Tibial artery (tissue), 4 donors: ENCODE measurements at regions not wholly inside any gene's neighbourhood (a gene's known extent, or its start where the extent isn't known, plus 50 kb on each side); places are given as distances from the start of the nearest gene placed in this dataset.
A peak's percentile ranks its signal among the peaks of the same experiment; 100 is the strongest.

ENCODE experiments used
- DNase-seq, 2 donors: peaks; one replicate each; pipeline ENCODE4 v3.0.0-alpha.2; 2019
- H3K27ac ChIP-seq, 2 donors: fragments of 200-600 bp; sonication (generic) in 1 of 2; 1 replicate in 1 of 2; 2 replicates in 1 of 2; pipeline ENCODE4 v1.5.1; 2018 to 2019; ENCODE audit warnings: mild to moderate bottlenecking in 1 of 2
- H3K27me3 ChIP-seq, 2 donors: fragments of 200-600 bp; sonication (generic) in 1 of 2; one replicate each; pipeline versions ENCODE4 v1.5.1 to v1.6.0; 2016 to 2019
- H3K36me3 ChIP-seq, 3 donors: fragments of 200-600 bp; sonication (generic) in 2 of 3; one replicate each; pipeline ENCODE4 v1.5.1; 2016 to 2019; ENCODE audit warnings: mild to moderate bottlenecking in 2 of 3
- H3K4me1 ChIP-seq, 4 donors: fragments of 200-600 bp; sonication (generic) in 2 of 4; 1 replicate in 3 of 4; 2 replicates in 1 of 4; pipeline ENCODE4 v1.5.1; 2016 to 2019
- H3K4me3 ChIP-seq, 2 donors: fragments of 200-600 bp; sonication (generic) in 1 of 2; 1 replicate in 1 of 2; 2 replicates in 1 of 2; pipeline ENCODE4 v1.5.1; 2018 to 2019; ENCODE audit warnings: mild to moderate bottlenecking in 2 of 2
- H3K9me3 ChIP-seq, 3 donors: fragments of 200-600 bp; sonication (generic) in 1 of 3; one replicate each; pipeline ENCODE4 v1.5.1; 2016 to 2019
- intact Hi-C: fragments of 100-400 bp; cut with DNase I; formaldehyde crosslinking; loops from one replicate; pipeline ENCODE4 v1.15.0; 2023; ENCODE audit warnings: low total_unique reads
- TF ChIP-seq, protein P1 (sequence below), 2 experiments: fragments of 200-600 bp in 1 of 2; fragments of 450-650 bp in 1 of 2; IDR thresholded peaks; one replicate each; pipeline ENCODE4 v1.5.1; 2017 to 2019; ENCODE audit warnings: antibody characterized with exemption in 2 of 2, mild to moderate bottlenecking in 1 of 2, moderate library complexity in 1 of 2

DNA sequence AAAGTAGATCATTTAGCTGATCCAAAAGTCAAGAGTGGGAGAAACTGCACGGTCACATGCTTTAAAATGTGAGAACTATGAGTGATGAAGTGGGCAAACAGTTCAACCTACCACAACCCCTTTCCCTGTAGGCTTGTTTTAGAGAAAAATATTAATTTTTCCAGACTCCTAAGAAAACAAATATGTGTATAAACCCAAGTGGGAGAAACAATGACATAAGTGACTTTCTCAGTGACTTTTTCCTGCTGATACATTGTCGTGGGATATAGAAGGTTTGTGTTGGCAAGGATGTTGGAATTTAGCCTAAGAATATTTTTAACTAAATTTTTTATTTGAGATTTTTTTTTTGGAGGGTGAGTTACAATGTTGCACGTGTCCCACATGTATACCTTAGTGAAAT is 321.7 kb downstream of the FIGN start:
- Histone ChIP-seq H3K4me3 (no peak overlapping the region), H3K4me1 (peaks cover 0 to 7% (median 2%) of the 10 kb centered on the region in 4 donors), H3K36me3 (no peaks in the 10 kb centered on the region), H3K9me3 (no peaks in the 10 kb centered on the region), H3K27ac (no peak overlapping the region), H3K27me3 (no peaks in the 10 kb centered on the region)
- DNase-seq: no peak
- TF ChIP-seq, protein P1, sequence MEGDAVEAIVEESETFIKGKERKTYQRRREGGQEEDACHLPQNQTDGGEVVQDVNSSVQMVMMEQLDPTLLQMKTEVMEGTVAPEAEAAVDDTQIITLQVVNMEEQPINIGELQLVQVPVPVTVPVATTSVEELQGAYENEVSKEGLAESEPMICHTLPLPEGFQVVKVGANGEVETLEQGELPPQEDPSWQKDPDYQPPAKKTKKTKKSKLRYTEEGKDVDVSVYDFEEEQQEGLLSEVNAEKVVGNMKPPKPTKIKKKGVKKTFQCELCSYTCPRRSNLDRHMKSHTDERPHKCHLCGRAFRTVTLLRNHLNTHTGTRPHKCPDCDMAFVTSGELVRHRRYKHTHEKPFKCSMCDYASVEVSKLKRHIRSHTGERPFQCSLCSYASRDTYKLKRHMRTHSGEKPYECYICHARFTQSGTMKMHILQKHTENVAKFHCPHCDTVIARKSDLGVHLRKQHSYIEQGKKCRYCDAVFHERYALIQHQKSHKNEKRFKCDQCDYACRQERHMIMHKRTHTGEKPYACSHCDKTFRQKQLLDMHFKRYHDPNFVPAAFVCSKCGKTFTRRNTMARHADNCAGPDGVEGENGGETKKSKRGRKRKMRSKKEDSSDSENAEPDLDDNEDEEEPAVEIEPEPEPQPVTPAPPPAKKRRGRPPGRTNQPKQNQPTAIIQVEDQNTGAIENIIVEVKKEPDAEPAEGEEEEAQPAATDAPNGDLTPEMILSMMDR (IDR thresholded peaks at IDR 0.05): no peak
- intact Hi-C loops: no loop called here

DNA sequence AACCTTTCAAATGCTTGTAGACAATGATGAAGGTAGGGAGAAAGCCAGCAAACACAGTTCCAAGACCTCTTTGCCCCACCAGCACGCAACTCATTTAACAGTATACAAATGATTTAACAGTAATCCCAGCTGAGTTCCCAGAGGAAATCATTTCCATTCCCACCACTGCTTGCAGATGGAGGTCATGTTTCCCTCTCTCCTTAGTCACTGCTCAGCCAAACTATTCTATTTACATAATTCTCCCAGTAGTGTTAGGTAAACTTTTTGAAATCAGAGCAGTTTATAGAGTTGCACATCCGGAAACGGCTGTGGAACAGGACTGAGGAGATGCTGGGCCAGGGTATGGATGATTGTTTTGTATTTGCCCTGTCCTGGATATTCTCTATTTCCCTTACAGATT is 328.5 kb downstream of the FIGN start:
- no peak for DNase-seq
- Histone ChIP-seq H3K36me3 (no peaks in the 10 kb centered on the region), H3K27ac (no peak overlapping the region), H3K9me3 (no peaks in the 10 kb centered on the region), H3K4me1 (no peaks in the 10 kb centered on the region), H3K4me3 (no peak overlapping the region), H3K27me3 (no peaks in the 10 kb centered on the region)
- TF ChIP-seq, protein P1 (IDR thresholded peaks at IDR 0.05): no peak
- intact Hi-C loops: no loop called here

DNA sequence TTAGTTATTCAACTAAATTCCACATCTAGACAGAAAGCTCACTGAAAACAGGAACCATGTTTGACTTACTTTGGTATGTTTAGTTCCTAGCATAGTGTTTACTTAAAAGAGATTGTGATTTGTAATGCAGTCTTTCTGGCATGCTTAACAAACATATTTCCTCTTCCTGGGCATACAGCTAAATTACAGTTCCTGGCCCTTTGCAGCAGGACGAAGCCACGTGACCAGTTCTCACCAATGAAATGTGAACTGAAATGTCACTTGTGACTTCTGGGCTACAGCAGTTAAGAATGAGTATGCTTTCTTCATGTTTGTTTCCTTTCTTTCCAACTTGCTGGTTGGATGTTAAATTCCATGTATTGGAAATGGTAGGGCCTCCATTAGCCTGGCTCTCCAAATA is 330.5 kb downstream of the FIGN start:
- intact Hi-C loops: no loop called here
- TF ChIP-seq, protein P1 (IDR thresholded peaks at IDR 0.05): no peak
- Histone ChIP-seq H3K4me1 (no peaks in the 10 kb centered on the region), H3K27me3 (no peaks in the 10 kb centered on the region), H3K4me3 (no peak overlapping the region), H3K36me3 (no peaks in the 10 kb centered on the region), H3K27ac (no peak overlapping the region), H3K9me3 (no peaks in the 10 kb centered on the region)
- no peak for DNase-seq

DNA sequence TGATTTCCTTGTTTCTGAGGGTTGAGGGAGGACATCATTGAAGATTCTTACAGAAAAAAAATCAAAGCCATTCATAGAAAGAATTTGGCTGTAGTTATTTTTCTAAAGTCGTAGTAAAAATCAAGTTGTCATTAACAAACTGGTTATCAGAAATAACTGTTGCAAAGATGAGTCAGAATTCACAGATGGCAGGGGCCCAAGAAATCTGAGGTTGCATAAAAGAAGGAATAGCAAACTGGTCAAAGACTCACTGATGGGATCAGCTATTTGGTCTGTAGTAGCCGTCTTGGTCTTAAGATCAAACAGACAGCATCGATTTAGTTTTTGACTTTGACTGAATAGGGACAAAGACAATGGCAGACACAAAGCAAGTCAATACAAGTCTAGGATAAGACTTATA is 334.3 kb downstream of the FIGN start:
- no peak overlapping the region for H3K27ac ChIP-seq
- no peaks in the 10 kb centered on the region for H3K9me3 ChIP-seq
- H3K4me1 ChIP-seq: no peaks in the 10 kb centered on the region
- intact Hi-C loops: no loop called here
- no peak overlapping the region for H3K4me3 ChIP-seq
- no peaks in the 10 kb centered on the region for H3K36me3 ChIP-seq
- peak in 1 of 2 donors; percentile 65 for DNase-seq
- TF ChIP-seq, protein P1 (IDR thresholded peaks at IDR 0.05): no peak
- H3K27me3 ChIP-seq: no peaks in the 10 kb centered on the region

DNA sequence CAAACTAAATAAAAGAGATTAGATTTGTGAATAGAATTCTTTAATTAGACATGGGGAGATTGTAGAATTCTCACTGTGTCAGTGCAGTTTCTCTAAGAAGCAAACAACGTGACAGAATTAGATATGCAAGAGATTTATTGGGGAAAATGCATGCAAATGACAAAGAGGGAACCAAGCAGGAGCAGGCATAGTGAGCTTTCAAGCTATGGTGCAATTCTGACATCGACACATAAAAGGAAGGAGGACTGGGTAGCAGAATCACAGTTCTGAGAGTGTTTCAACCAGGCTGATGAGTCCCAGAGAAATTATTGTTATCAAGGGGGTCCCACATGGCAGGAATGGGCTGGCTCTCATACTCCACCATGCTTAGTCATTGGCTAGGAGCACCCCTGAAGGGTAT is 338.4 kb downstream of the FIGN start:
- TF ChIP-seq, protein P1 (IDR thresholded peaks at IDR 0.05): no peak
- intact Hi-C loops: no loop called here
- H3K27me3 ChIP-seq: no peaks in the 10 kb centered on the region
- H3K36me3 ChIP-seq: no peaks in the 10 kb centered on the region
- H3K9me3 ChIP-seq: no peaks in the 10 kb centered on the region
- no peak for DNase-seq
- no peak overlapping the region for H3K4me3 ChIP-seq
- no peaks in the 10 kb centered on the region for H3K4me1 ChIP-seq
- H3K27ac ChIP-seq: no peak overlapping the region

DNA sequence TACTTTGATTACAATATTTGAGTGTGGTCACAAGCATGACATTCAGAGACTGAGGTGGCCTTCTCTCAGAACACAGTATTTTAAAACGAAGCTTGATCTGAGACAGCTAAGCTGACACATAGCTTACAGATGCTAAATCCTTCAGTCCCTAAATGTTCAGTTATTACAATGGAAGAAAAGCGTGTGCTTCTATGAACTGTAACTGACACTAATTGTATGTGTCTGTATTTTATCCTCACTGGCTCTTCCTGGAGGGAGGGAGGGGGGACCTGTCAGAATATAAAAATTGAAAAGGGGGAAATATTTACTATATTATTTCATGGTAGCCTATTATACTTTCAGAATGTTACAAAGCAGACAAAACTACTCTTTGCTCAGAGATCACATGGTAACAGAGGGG is 340.2 kb downstream of the FIGN start:
- no peak for DNase-seq
- Histone ChIP-seq H3K4me3 (no peak overlapping the region), H3K27ac (no peak overlapping the region), H3K4me1 (no peaks in the 10 kb centered on the region), H3K27me3 (no peaks in the 10 kb centered on the region), H3K9me3 (no peaks in the 10 kb centered on the region), H3K36me3 (no peaks in the 10 kb centered on the region)
- intact Hi-C loops: no loop called here
- TF ChIP-seq, protein P1 (IDR thresholded peaks at IDR 0.05): no peak
